Stimulated activated effector memory CD8-positive, alpha-beta T cell treated with anti-CD3 and anti-CD28 coated beads, Interleukin-12 subunit alpha, Interleukin-12 subunit beta, amount 100 ng/mL, for 72 hours (primary cell): ENCODE measurements at regions not wholly inside any gene's neighbourhood (a gene's known extent, or its start where the extent isn't known, plus 50 kb on each side); places are given as distances from the start of the nearest gene placed in this dataset.
"Not testable (repeated sequence)": the region's sequence is repeated elsewhere in the genome, so short reads cannot be mapped to it uniquely, and the experiment has no call there.

Experiments used
- ATAC-seq: fragments of 150-1000 bp; cut with Tn5 transposase; 2 replicates; pipeline ENCODE4 v1.10.0; 2021
- DNase-seq, 2 donors: peaks; one replicate each; pipeline ENCODE4 v3.0.0; 2021 to 2022; ENCODE audit warnings: low spot score in 2 of 2
- H3K27ac Mint-ChIP-seq: one replicate; pipeline ENCODE4 v1.8.0; 2022; ENCODE audit warnings: mild to moderate bottlenecking, mixed read lengths
- H3K36me3 Mint-ChIP-seq: one replicate; pipeline ENCODE4 v1.8.0; 2022; ENCODE audit warnings: mild to moderate bottlenecking, mixed read lengths
- H3K4me1 Mint-ChIP-seq: one replicate; pipeline ENCODE4 v1.8.0; 2022; ENCODE audit warnings: mixed read lengths
- H3K4me3 Mint-ChIP-seq: one replicate; pipeline ENCODE4 v1.8.0; 2022; ENCODE audit warnings: mild to moderate bottlenecking, mixed read lengths
- H3K9me3 Mint-ChIP-seq: one replicate; pipeline ENCODE4 v1.8.0; 2022; ENCODE audit warnings: mixed read lengths

- no peaks in the 10 kb centered on the region for H3K36me3 Mint-ChIP-seq
- ATAC-seq = no peak
- DNase-seq = no peak
- no peaks in the 10 kb centered on the region for H3K9me3 Mint-ChIP-seq
- no peaks in the 10 kb centered on the region for H3K4me1 Mint-ChIP-seq
- H3K27ac Mint-ChIP-seq = no peak overlapping the region
- no peak overlapping the region for H3K4me3 Mint-ChIP-seq
Measured at GRCh38 chr14:22255017-22255950, 333.7 kb downstream of the DAD1 start.

- Mint-ChIP-seq H3K36me3 (no peaks in the 10 kb centered on the region), H3K9me3 (no peaks in the 10 kb centered on the region), H3K4me1 (no peaks in the 10 kb centered on the region), H3K4me3 (no peak overlapping the region), H3K27ac (no peak overlapping the region)
- ATAC-seq = no peak
- DNase-seq = no peak
Measured at GRCh38 chr14:22252686-22253085, 336.3 kb downstream of the DAD1 start.

- Mint-ChIP-seq H3K36me3 (no peaks in the 10 kb centered on the region), H3K27ac (no peak overlapping the region), H3K9me3 (no peaks in the 10 kb centered on the region), H3K4me3 (no peak overlapping the region), H3K4me1 (no peaks in the 10 kb centered on the region)
- DNase-seq (no peak), ATAC-seq (no peak)
Measured at GRCh38 chr14:22251090-22251489, 337.9 kb downstream of the DAD1 start.

GRCh38 chr14:22249770-22250169 lies 339.3 kb downstream of the DAD1 start:
- no peak for DNase-seq
- no peaks in the 10 kb centered on the region for H3K9me3 Mint-ChIP-seq
- H3K4me1 Mint-ChIP-seq = no peaks in the 10 kb centered on the region
- H3K36me3 Mint-ChIP-seq = no peaks in the 10 kb centered on the region
- ATAC-seq = no peak
- H3K4me3 Mint-ChIP-seq = no peak overlapping the region
- no peak overlapping the region for H3K27ac Mint-ChIP-seq

- no peaks in the 10 kb centered on the region for H3K9me3 Mint-ChIP-seq
- H3K36me3 Mint-ChIP-seq = no peaks in the 10 kb centered on the region
- H3K4me1 Mint-ChIP-seq = no peaks in the 10 kb centered on the region
- ATAC-seq (no peak), DNase-seq (no peak)
- no peak overlapping the region for H3K4me3 Mint-ChIP-seq
- no peak overlapping the region for H3K27ac Mint-ChIP-seq
Measured at GRCh38 chr14:22243971-22244581, 344.9 kb downstream of the DAD1 start.

GRCh38 chr14:22238320-22238719 lies 350.7 kb downstream of the DAD1 start:
- H3K4me1 Mint-ChIP-seq, H3K36me3 Mint-ChIP-seq, H3K27ac Mint-ChIP-seq, ATAC-seq, DNase-seq, H3K4me3 Mint-ChIP-seq, H3K9me3 Mint-ChIP-seq: not testable (repeated sequence)

- no peak overlapping the region for H3K27ac Mint-ChIP-seq
- no peak overlapping the region for H3K4me3 Mint-ChIP-seq
- H3K9me3 Mint-ChIP-seq = no peaks in the 10 kb centered on the region
- ATAC-seq (no peak), DNase-seq (no peak)
- H3K36me3 Mint-ChIP-seq = no peaks in the 10 kb centered on the region
- no peaks in the 10 kb centered on the region for H3K4me1 Mint-ChIP-seq
Measured at GRCh38 chr14:22233377-22233776, 355.6 kb downstream of the DAD1 start.

GRCh38 chr14:22232933-22233332 lies 356.1 kb downstream of the DAD1 start:
- Mint-ChIP-seq H3K27ac (no peak overlapping the region), H3K4me1 (no peaks in the 10 kb centered on the region), H3K9me3 (no peaks in the 10 kb centered on the region), H3K4me3 (no peak overlapping the region), H3K36me3 (no peaks in the 10 kb centered on the region)
- ATAC-seq = no peak
- DNase-seq = no peak

- ATAC-seq (no peak), DNase-seq (no peak)
- H3K9me3 Mint-ChIP-seq = no peaks in the 10 kb centered on the region
- H3K4me1 Mint-ChIP-seq = no peaks in the 10 kb centered on the region
- H3K27ac Mint-ChIP-seq = no peak overlapping the region
- no peak overlapping the region for H3K4me3 Mint-ChIP-seq
- no peaks in the 10 kb centered on the region for H3K36me3 Mint-ChIP-seq
Measured at GRCh38 chr14:22232486-22232885, 356.5 kb downstream of the DAD1 start.

GRCh38 chr14:22231018-22231417 lies 358.0 kb downstream of the DAD1 start:
- H3K36me3 Mint-ChIP-seq = peaks cover 6% of the 10 kb centered on the region
- H3K4me1 Mint-ChIP-seq = no peaks in the 10 kb centered on the region
- H3K4me3 Mint-ChIP-seq = no peak overlapping the region
- no peak overlapping the region for H3K27ac Mint-ChIP-seq
- ATAC-seq (no peak), DNase-seq (no peak)
- H3K9me3 Mint-ChIP-seq = no peaks in the 10 kb centered on the region

- H3K4me1 Mint-ChIP-seq = no peaks in the 10 kb centered on the region
- H3K36me3 Mint-ChIP-seq = peaks cover 6% of the 10 kb centered on the region
- no peak for ATAC-seq
- no peak overlapping the region for H3K27ac Mint-ChIP-seq
- no peak for DNase-seq
- no peak overlapping the region for H3K4me3 Mint-ChIP-seq
- no peaks in the 10 kb centered on the region for H3K9me3 Mint-ChIP-seq
Measured at GRCh38 chr14:22230517-22230916, 358.5 kb downstream of the DAD1 start.

- H3K36me3 Mint-ChIP-seq = peaks cover 6% of the 10 kb centered on the region
- ATAC-seq (no peak), DNase-seq (no peak)
- H3K27ac Mint-ChIP-seq = no peak overlapping the region
- no peaks in the 10 kb centered on the region for H3K4me1 Mint-ChIP-seq
- peak overlapping the region; percentile 45 for H3K4me3 Mint-ChIP-seq
- H3K9me3 Mint-ChIP-seq = no peaks in the 10 kb centered on the region
Measured at GRCh38 chr14:22227084-22227483, 361.9 kb downstream of the DAD1 start.

GRCh38 chr14:22226381-22226780 lies 362.6 kb downstream of the DAD1 start:
- peak; percentile 51 for ATAC-seq
- Mint-ChIP-seq H3K4me3 (peak overlapping the region; percentile 45), H3K9me3 (no peaks in the 10 kb centered on the region), H3K36me3 (peaks cover 6% of the 10 kb centered on the region), H3K4me1 (no peaks in the 10 kb centered on the region), H3K27ac (peak overlapping the region; percentile 69)
- no peak for DNase-seq

- Mint-ChIP-seq H3K4me3 (no peak overlapping the region), H3K27ac (no peak overlapping the region), H3K9me3 (no peaks in the 10 kb centered on the region), H3K4me1 (no peaks in the 10 kb centered on the region), H3K36me3 (peaks cover 6% of the 10 kb centered on the region)
- ATAC-seq (no peak), DNase-seq (no peak)
Measured at GRCh38 chr14:22225516-22226140, 363.4 kb downstream of the DAD1 start.

GRCh38 chr14:22221508-22221907 lies 367.5 kb downstream of the DAD1 start:
- no peak for ATAC-seq

GRCh38 chr14:22220427-22220826 lies 368.6 kb downstream of the DAD1 start:
- H3K36me3 Mint-ChIP-seq = no peaks in the 10 kb centered on the region
- no peaks in the 10 kb centered on the region for H3K9me3 Mint-ChIP-seq
- no peak overlapping the region for H3K4me3 Mint-ChIP-seq
- no peaks in the 10 kb centered on the region for H3K4me1 Mint-ChIP-seq
- ATAC-seq = no peak
- no peak overlapping the region for H3K27ac Mint-ChIP-seq
- no peak for DNase-seq

More at GRCh38 chr14:22221508-22221907, 367.5 kb downstream of the DAD1 start:
- Mint-ChIP-seq H3K27ac (no peak overlapping the region), H3K4me1 (no peaks in the 10 kb centered on the region), H3K4me3 (peak overlapping the region; percentile 21), H3K36me3 (peaks cover 2% of the 10 kb centered on the region), H3K9me3 (no peaks in the 10 kb centered on the region)
- DNase-seq = no peak
